ENCODE measurements at regions not wholly inside any gene's neighbourhood (a gene's known extent, or its start where the extent isn't known, plus 50 kb on each side); places are given as distances from the start of the nearest gene placed in this dataset.
"Not testable (repeated sequence)": the region's sequence is repeated elsewhere in the genome, so short reads cannot be mapped to it uniquely, and the experiment has no call there.

DNA sequence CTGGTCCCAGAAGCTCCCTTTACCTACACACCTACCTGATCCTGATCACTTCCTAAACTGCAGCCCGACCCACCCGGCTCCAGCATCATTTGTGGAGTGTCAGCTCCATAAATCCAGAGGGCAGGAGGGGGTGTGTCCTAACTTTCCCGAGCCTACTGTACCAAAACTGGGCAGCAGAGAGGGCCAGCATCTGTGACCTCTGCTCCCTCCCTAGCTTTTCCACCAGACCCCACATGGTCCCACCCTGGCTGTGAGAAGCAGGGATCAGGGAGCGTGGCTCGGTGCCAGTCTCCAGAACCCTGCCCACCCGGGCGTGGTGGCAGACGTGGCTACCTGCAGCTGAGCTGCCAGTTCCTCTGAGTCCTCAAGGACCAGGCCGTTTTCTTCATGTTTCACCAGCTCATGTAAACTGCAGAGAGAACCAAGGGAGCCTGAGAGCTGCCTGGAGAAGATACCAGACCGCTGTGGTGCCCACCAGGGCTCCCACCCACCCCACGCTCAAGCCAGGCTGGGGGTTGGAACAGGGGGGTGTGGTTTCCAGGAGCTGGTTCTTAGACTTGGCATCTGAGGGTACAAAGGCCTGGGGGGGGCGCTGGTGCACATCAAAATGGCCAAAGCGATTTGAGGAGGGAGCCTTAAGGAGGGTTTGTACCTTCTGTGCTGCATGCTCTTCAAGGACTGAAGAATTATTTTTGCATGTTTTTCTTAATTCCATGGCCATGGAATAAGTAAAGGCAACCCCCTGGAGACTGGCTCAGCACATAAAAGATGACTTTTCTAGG, 76.7 kb upstream of the DRD5 start:
- DNase-seq, result no peak

DNA sequence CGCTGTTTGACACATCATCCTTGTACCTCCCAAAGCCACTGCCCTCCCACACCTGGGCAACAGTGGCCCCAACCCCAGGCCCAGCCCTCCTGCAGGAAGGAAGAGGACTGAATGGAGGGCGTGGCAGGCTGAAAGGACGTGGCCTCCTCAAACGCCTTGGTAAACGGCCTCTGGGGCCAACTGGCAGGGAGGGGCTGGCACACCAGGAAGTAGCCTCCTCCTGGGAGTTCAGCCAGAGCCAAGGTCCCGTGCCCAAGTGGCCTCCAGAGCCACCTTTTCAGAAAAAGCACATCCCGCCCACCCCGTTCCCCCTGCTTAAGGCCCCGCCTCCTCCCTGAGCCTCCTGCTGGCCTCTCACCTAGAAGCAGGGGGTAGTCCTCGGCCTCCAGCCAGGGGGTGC, 74.2 kb upstream of the DRD5 start:
- DNase-seq, result not testable (repeated sequence)

GRCh38 chr4:9707936-9708335, 73.5 kb upstream of the DRD5 start:
- not testable (repeated sequence) for DNase-seq

DNA sequence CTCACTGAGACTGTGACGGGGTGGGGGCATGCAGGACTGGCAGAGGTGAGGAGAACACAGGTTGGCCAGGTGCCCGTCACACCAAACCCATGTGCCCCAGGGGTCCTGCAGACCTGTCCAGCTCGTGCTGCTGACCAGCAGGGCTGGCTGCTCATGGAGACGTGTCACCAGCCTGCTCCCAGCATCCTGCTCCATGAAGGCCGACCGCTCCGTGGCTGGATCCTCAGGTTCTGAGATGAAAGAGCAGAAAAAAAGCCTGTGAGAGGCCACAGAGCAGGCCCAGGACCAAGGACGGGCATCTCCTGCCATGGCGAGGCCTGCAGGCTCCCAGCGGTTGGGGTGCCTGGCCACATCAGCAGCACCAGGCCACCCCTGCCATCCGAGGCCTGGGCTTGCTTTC, 71.7 kb upstream of the DRD5 start:
- no peak for DNase-seq

DNA sequence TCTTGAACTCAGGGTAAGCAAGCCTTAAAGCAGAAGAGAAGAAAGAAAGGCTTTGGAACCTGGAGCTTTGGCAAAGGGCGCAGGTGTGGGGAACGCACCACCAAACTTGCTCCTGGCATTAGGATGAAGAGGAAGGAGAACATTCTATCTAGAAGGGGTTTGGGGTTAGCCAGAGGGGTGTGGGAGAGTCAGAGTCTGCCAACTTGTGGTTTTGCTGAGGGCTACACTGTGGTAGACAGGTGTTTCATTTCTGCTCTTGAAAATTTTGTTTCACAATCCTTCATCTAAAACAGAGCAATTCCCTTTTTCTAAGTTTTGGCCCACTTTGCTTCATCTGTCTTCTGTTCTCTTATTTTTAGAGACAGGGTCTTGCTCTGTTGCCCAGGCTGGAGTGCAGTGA, 66.2 kb upstream of the DRD5 start:
- DNase-seq, result not testable (repeated sequence)

GRCh38 chr4:9716093-9716492, 65.3 kb upstream of the DRD5 start:
- DNase-seq, result no peak

DNA sequence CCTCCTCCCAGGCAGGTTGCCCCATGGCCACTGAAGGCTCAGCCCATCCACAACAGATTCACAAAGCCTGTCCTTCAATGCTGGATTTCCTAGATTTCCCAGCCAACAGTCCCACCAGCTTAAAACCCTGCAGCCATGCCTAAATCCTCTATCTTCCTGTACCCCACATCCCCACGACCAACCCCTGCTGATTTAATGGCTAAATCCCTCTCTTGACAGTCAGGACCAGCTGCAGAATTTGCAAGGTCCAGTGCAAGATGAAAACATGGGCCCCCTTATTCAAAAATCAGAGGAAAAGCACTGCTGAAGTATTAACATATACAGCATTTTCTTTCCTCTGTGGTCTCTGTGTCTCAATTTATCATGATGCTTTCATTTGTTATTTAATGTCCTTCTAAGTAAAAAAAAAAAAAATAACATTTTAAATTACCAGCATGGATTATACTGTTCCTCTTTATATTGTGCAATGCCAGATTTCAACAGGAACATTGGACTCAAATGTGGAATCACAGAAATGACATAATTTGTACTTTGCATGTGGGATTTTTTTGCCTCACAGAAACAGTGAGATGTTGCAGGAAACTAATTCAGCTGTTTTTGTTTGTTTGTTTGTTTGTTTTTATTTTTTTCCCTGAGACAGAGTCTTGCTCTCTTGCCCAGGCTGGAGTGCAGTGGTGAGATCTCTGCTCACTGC, 63.0 kb upstream of the DRD5 start:
- DNase-seq, result not testable (repeated sequence)

- not testable (repeated sequence) for DNase-seq
Observed at GRCh38 chr4:9722131-9722530, 59.3 kb upstream of the DRD5 start.

All from GOT3 (cell line).